Fibroblast of the aortic adventitia (primary cell): ENCODE measurements at regions not wholly inside any gene's neighbourhood (a gene's known extent, or its start where the extent isn't known, plus 50 kb on each side); places are given as distances from the start of the nearest gene placed in this dataset.

Experiments
- DNase-seq: peaks from one replicate; pipeline ENCODE4 v3.0.0-alpha.2; 2010; ENCODE audit warnings: low read depth
- H3K4me3 ChIP-seq: 2 replicates; pipeline ENCODE4 v1.5.1; 2011; ENCODE audit warnings: low read depth, mild to moderate bottlenecking, control low read depth, low read length, moderate library complexity
- CTCF ChIP-seq: IDR thresholded peaks from 2 replicates; pipeline ENCODE4 v1.5.1; 2011; ENCODE audit warnings: mild to moderate bottlenecking, low read length, control low read depth, inconsistent platforms; ENCODE audit not compliant: insufficient read depth

- TF ChIP-seq CTCF = no peak
- no peak overlapping the region for H3K4me3 ChIP-seq
- DNase-seq = no peak
Measured at GRCh38 chr7:25486656-25487055, 258.4 kb upstream of the NPVF start.

- no peak overlapping the region for H3K4me3 ChIP-seq
- DNase-seq = no peak
- no peak for TF ChIP-seq CTCF
Measured at GRCh38 chr7:25493805-25494366, 265.6 kb upstream of the NPVF start.

GRCh38 chr7:25494896-25495295, 266.6 kb upstream of the NPVF start:
- DNase-seq = no peak
- no peak for TF ChIP-seq CTCF
- no peak overlapping the region for H3K4me3 ChIP-seq

- H3K4me3 ChIP-seq = no peak overlapping the region
- TF ChIP-seq CTCF = no peak
- no peak for DNase-seq
Measured at GRCh38 chr7:25495342-25496250, 267.3 kb upstream of the NPVF start.

GRCh38 chr7:25496476-25497368, 268.4 kb upstream of the NPVF start:
- TF ChIP-seq CTCF = no peak
- no peak overlapping the region for H3K4me3 ChIP-seq
- no peak for DNase-seq

- no peak for TF ChIP-seq CTCF
- DNase-seq = no peak
- no peak overlapping the region for H3K4me3 ChIP-seq
Measured at GRCh38 chr7:25500393-25500921, 272.2 kb upstream of the NPVF start.
